Stimulated activated memory B cell treated with anti-CD40 and anti-IgM and Interleukin-4, amounts not matched to agents 10 μg/mL and 1 μg/mL and 100 μg/mL, for 72 hours (primary cell): ENCODE measurements at regions not wholly inside any gene's neighbourhood (a gene's known extent, or its start where the extent isn't known, plus 50 kb on each side); places are given as distances from the start of the nearest gene placed in this dataset.

Source experiments
- ATAC-seq: fragments of 150-1000 bp; cut with Tn5 transposase; 2 replicates; pipeline ENCODE4 v1.10.0; 2021
- H3K27ac Mint-ChIP-seq: one replicate; pipeline ENCODE4 v1.8.0; 2022; ENCODE audit warnings: mild to moderate bottlenecking, mixed read lengths
- H3K27me3 Mint-ChIP-seq: one replicate; pipeline ENCODE4 v1.8.0; 2022; ENCODE audit warnings: mixed read lengths
- H3K36me3 Mint-ChIP-seq: one replicate; pipeline ENCODE4 v1.8.0; 2022; ENCODE audit warnings: mixed read lengths
- H3K4me1 Mint-ChIP-seq: one replicate; pipeline ENCODE4 v1.8.0; 2022; ENCODE audit warnings: mixed read lengths
- H3K4me3 Mint-ChIP-seq: one replicate; pipeline ENCODE4 v1.8.0; 2022; ENCODE audit warnings: mild to moderate bottlenecking, moderate library complexity, mixed read lengths
- H3K9me3 Mint-ChIP-seq: one replicate; pipeline ENCODE4 v1.8.0; 2022; ENCODE audit warnings: mixed read lengths

GRCh38 chr6:80454197-80454596 lies 347.7 kb downstream of the BCKDHB start:
- peak; percentile 80 for ATAC-seq
- Mint-ChIP-seq H3K36me3 (no peaks in the 10 kb centered on the region), H3K4me1 (no peaks in the 10 kb centered on the region), H3K9me3 (no peaks in the 10 kb centered on the region), H3K4me3 (no peak overlapping the region), H3K27ac (no peak overlapping the region), H3K27me3 (no peaks in the 10 kb centered on the region)

- Mint-ChIP-seq H3K27ac (no peak overlapping the region), H3K4me3 (no peak overlapping the region), H3K4me1 (no peaks in the 10 kb centered on the region), H3K27me3 (no peaks in the 10 kb centered on the region), H3K9me3 (no peaks in the 10 kb centered on the region), H3K36me3 (no peaks in the 10 kb centered on the region)
- no peak for ATAC-seq
Measured at GRCh38 chr6:80449726-80450125, 343.3 kb downstream of the BCKDHB start.

GRCh38 chr6:80446454-80447045 lies 340.1 kb downstream of the BCKDHB start:
- Mint-ChIP-seq H3K36me3 (no peaks in the 10 kb centered on the region), H3K27me3 (no peaks in the 10 kb centered on the region), H3K4me1 (no peaks in the 10 kb centered on the region), H3K4me3 (no peak overlapping the region), H3K27ac (no peak overlapping the region), H3K9me3 (no peaks in the 10 kb centered on the region)
- ATAC-seq = no peak

- Mint-ChIP-seq H3K4me1 (no peaks in the 10 kb centered on the region), H3K27me3 (no peaks in the 10 kb centered on the region), H3K9me3 (no peaks in the 10 kb centered on the region), H3K36me3 (no peaks in the 10 kb centered on the region), H3K4me3 (no peak overlapping the region), H3K27ac (no peak overlapping the region)
- ATAC-seq = no peak
Measured at GRCh38 chr6:80445751-80446150, 339.3 kb downstream of the BCKDHB start.

- no peaks in the 10 kb centered on the region for H3K4me1 Mint-ChIP-seq
- H3K36me3 Mint-ChIP-seq = no peaks in the 10 kb centered on the region
- no peaks in the 10 kb centered on the region for H3K9me3 Mint-ChIP-seq
- no peak for ATAC-seq
- H3K4me3 Mint-ChIP-seq = no peak overlapping the region
- H3K27ac Mint-ChIP-seq = no peak overlapping the region
- no peaks in the 10 kb centered on the region for H3K27me3 Mint-ChIP-seq
Measured at GRCh38 chr6:80442366-80442765, 335.9 kb downstream of the BCKDHB start.

GRCh38 chr6:80441131-80441530 lies 334.7 kb downstream of the BCKDHB start:
- Mint-ChIP-seq H3K9me3 (no peaks in the 10 kb centered on the region), H3K4me3 (no peak overlapping the region), H3K27me3 (no peaks in the 10 kb centered on the region), H3K27ac (no peak overlapping the region), H3K4me1 (no peaks in the 10 kb centered on the region), H3K36me3 (no peaks in the 10 kb centered on the region)
- ATAC-seq = no peak

- Mint-ChIP-seq H3K27me3 (no peaks in the 10 kb centered on the region), H3K9me3 (no peaks in the 10 kb centered on the region), H3K36me3 (no peaks in the 10 kb centered on the region), H3K4me1 (no peaks in the 10 kb centered on the region), H3K4me3 (no peak overlapping the region), H3K27ac (no peak overlapping the region)
- no peak for ATAC-seq
Measured at GRCh38 chr6:80440496-80441115, 334.1 kb downstream of the BCKDHB start.

GRCh38 chr6:80439721-80440470 lies 333.4 kb downstream of the BCKDHB start:
- no peaks in the 10 kb centered on the region for H3K9me3 Mint-ChIP-seq
- H3K27ac Mint-ChIP-seq = no peak overlapping the region
- H3K36me3 Mint-ChIP-seq = no peaks in the 10 kb centered on the region
- no peak overlapping the region for H3K4me3 Mint-ChIP-seq
- ATAC-seq = no peak
- no peaks in the 10 kb centered on the region for H3K27me3 Mint-ChIP-seq
- no peaks in the 10 kb centered on the region for H3K4me1 Mint-ChIP-seq

GRCh38 chr6:80438772-80439171 lies 332.3 kb downstream of the BCKDHB start:
- no peak overlapping the region for H3K4me3 Mint-ChIP-seq
- H3K9me3 Mint-ChIP-seq = no peaks in the 10 kb centered on the region
- H3K27ac Mint-ChIP-seq = no peak overlapping the region
- no peaks in the 10 kb centered on the region for H3K36me3 Mint-ChIP-seq
- H3K4me1 Mint-ChIP-seq = no peaks in the 10 kb centered on the region
- no peak for ATAC-seq
- no peaks in the 10 kb centered on the region for H3K27me3 Mint-ChIP-seq

- no peak overlapping the region for H3K4me3 Mint-ChIP-seq
- no peak overlapping the region for H3K27ac Mint-ChIP-seq
- no peaks in the 10 kb centered on the region for H3K4me1 Mint-ChIP-seq
- no peaks in the 10 kb centered on the region for H3K27me3 Mint-ChIP-seq
- no peaks in the 10 kb centered on the region for H3K36me3 Mint-ChIP-seq
- no peak for ATAC-seq
- H3K9me3 Mint-ChIP-seq = no peaks in the 10 kb centered on the region
Measured at GRCh38 chr6:80437801-80438200, 331.3 kb downstream of the BCKDHB start.

GRCh38 chr6:80437221-80437620 lies 330.8 kb downstream of the BCKDHB start:
- H3K4me3 Mint-ChIP-seq = no peak overlapping the region
- H3K36me3 Mint-ChIP-seq = peaks cover 3% of the 10 kb centered on the region
- no peak overlapping the region for H3K27ac Mint-ChIP-seq
- ATAC-seq = no peak
- H3K4me1 Mint-ChIP-seq = no peaks in the 10 kb centered on the region
- no peaks in the 10 kb centered on the region for H3K27me3 Mint-ChIP-seq
- peaks cover 2% of the 10 kb centered on the region for H3K9me3 Mint-ChIP-seq

GRCh38 chr6:80436663-80437062 lies 330.2 kb downstream of the BCKDHB start:
- Mint-ChIP-seq H3K9me3 (peaks cover 5% of the 10 kb centered on the region), H3K27ac (no peak overlapping the region), H3K27me3 (no peaks in the 10 kb centered on the region), H3K4me1 (no peaks in the 10 kb centered on the region), H3K36me3 (peaks cover 6% of the 10 kb centered on the region), H3K4me3 (no peak overlapping the region)
- no peak for ATAC-seq

GRCh38 chr6:80435457-80435856 lies 329.0 kb downstream of the BCKDHB start:
- ATAC-seq = no peak
- Mint-ChIP-seq H3K36me3 (peaks cover 11% of the 10 kb centered on the region), H3K27me3 (no peaks in the 10 kb centered on the region), H3K4me3 (no peak overlapping the region), H3K27ac (no peak overlapping the region), H3K4me1 (no peaks in the 10 kb centered on the region), H3K9me3 (peaks cover 11% of the 10 kb centered on the region)

GRCh38 chr6:80434691-80435350 lies 328.4 kb downstream of the BCKDHB start:
- no peaks in the 10 kb centered on the region for H3K27me3 Mint-ChIP-seq

GRCh38 chr6:80433673-80434025 lies 327.2 kb downstream of the BCKDHB start:
- H3K27me3 Mint-ChIP-seq = no peaks in the 10 kb centered on the region
- no peak overlapping the region for H3K27ac Mint-ChIP-seq
- H3K4me3 Mint-ChIP-seq = no peak overlapping the region
- no peak for ATAC-seq
- no peaks in the 10 kb centered on the region for H3K4me1 Mint-ChIP-seq
- H3K9me3 Mint-ChIP-seq = peaks cover 15% of the 10 kb centered on the region
- peaks cover 11% of the 10 kb centered on the region for H3K36me3 Mint-ChIP-seq

More at GRCh38 chr6:80434691-80435350, 328.4 kb downstream of the BCKDHB start:
- no peak overlapping the region for H3K4me3 Mint-ChIP-seq
- H3K9me3 Mint-ChIP-seq = peaks cover 11% of the 10 kb centered on the region
- H3K4me1 Mint-ChIP-seq = no peaks in the 10 kb centered on the region
- no peak for ATAC-seq
- peaks cover 11% of the 10 kb centered on the region for H3K36me3 Mint-ChIP-seq
- no peak overlapping the region for H3K27ac Mint-ChIP-seq
